GM18520 (cell line): ENCODE measurements at regions not wholly inside any gene's neighbourhood (a gene's known extent, or its start where the extent isn't known, plus 50 kb on each side); places are given as distances from the start of the nearest gene placed in this dataset.

ENCODE experiments used
- ATAC-seq: cut with Tn5 transposase; IDR thresholded peaks from one replicate; pipeline ENCODE4 v1.9.1; 2021; ENCODE audit not compliant: unreplicated experiment

- ATAC-seq = no peak
Measured at GRCh38 chr18:22260208-22260820, 90.9 kb downstream of the GATA6 start.

DNA sequence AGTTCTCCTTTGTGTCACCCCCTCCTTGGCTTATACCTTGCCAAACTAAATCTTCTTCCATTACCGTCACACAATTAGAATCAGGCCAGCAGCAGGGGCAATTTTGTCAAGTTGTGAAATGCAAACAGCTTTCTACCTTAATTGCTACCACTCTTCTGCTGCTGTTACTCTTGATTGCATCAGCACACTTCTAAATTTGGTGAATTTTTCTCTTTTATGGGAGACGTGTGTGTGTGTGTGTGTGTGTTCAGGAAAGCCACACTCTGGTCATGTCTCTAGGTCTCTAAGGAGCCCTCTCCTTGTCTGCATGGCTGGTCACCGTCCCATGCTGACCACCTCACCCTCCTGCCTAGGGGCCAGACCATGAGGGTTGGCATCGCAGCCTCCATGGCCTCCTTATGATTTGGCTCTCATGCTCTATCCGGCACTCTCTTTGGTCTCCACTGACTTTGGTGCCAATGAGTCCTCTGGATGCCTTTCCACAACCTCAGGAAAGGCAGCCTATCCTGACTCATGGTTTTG lies 87.7 kb downstream of the GATA6 start:
- no peak for ATAC-seq

- ATAC-seq = no peak
Measured at GRCh38 chr18:22254088-22254487, 84.7 kb downstream of the GATA6 start.

DNA sequence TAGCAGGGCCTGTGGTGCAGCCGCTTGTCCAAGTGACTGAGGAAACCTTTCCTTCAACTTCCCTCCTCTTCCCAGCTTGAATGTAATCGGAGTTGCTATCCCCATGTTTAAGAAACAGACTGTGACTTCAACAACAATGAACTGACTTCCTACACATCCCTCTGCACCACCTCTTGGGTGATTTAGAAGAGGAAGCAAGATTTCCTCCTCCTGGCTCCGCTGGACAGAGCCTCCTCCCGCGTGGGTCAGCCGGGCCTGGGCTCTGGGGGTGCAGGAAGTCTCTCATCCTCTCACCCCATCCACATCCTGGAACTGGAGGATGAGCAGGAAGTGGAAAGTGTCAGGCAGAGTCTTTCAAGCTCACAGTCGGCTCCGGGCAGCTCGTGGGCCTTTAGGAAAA lies 84.3 kb downstream of the GATA6 start:
- ATAC-seq = no peak

DNA sequence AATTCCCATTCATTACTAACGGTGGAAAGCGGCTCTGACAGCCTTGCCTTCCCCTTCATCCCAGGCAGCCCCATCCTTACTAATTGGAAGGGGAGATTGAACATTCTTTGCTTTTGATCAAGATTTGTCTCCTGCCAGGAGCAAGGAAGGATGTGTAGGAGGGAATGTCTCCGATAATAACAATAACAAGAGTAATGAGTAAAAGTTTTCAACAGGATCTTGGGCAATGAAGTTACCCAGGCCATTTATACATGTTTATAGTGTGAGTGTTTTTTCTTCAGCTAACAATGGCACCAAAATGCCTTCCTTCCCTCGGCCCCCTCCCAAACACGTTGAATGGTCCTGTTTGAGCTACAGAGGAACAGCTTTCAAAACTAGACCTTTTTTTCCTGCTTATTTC lies 83.8 kb downstream of the GATA6 start:
- ATAC-seq = no peak
